ENCODE measurements at regions not wholly inside any gene's neighbourhood (a gene's known extent, or its start where the extent isn't known, plus 50 kb on each side); places are given as distances from the start of the nearest gene placed in this dataset.
"Not testable (repeated sequence)": the region's sequence is repeated elsewhere in the genome, so short reads cannot be mapped to it uniquely, and the experiment has no call there.

DNA sequence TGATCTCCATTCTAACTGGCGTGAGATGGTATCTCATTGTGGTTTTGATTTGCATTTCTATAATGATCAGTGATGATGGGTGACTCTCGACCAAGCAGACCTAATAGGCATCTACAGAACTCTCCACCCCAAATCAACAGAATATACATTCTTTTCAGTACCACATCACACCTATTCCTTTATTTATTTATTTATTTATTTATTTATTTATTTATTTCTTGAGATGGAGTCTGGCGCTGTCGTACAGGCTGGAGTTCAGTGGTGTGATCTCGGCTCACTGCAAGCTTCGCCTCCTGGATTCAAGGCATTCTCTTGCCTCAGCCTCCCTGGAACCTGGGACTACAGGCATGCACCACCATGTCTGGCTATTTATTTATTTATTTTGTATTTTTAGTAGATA, 496.3 kb downstream of the TENT5A start:
- TF ChIP-seq, protein P1, sequence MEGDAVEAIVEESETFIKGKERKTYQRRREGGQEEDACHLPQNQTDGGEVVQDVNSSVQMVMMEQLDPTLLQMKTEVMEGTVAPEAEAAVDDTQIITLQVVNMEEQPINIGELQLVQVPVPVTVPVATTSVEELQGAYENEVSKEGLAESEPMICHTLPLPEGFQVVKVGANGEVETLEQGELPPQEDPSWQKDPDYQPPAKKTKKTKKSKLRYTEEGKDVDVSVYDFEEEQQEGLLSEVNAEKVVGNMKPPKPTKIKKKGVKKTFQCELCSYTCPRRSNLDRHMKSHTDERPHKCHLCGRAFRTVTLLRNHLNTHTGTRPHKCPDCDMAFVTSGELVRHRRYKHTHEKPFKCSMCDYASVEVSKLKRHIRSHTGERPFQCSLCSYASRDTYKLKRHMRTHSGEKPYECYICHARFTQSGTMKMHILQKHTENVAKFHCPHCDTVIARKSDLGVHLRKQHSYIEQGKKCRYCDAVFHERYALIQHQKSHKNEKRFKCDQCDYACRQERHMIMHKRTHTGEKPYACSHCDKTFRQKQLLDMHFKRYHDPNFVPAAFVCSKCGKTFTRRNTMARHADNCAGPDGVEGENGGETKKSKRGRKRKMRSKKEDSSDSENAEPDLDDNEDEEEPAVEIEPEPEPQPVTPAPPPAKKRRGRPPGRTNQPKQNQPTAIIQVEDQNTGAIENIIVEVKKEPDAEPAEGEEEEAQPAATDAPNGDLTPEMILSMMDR (IDR thresholded peaks at IDR 0.05), result not testable (repeated sequence)
- TF ChIP-seq POLR2AphosphoS5 (IDR thresholded peaks at IDR 0.05; ENCODE audit: low read depth, low read length), result not testable (repeated sequence)
